ENCODE measurements at regions not wholly inside any gene's neighbourhood (a gene's known extent, or its start where the extent isn't known, plus 50 kb on each side); places are given as distances from the start of the nearest gene placed in this dataset.
"Not testable (repeated sequence)": the region's sequence is repeated elsewhere in the genome, so short reads cannot be mapped to it uniquely, and the experiment has no call there.

- no peaks in the 10 kb centered on the region for H3K36me3 ChIP-seq (ENCODE audit: control insufficient read depth in 4 of 4, insufficient read depth in 3 of 4, low read depth in 1 of 4, low read length in 3 of 4)
- TF ChIP-seq ZBTB33 (IDR thresholded peaks at IDR 0.05), result no peak
- TF ChIP-seq REST (IDR thresholded peaks at IDR 0.05), result no peak
- no peak for TF ChIP-seq JUND (IDR thresholded peaks at IDR 0.05)
- TF ChIP-seq HNF4A (conservative IDR thresholded peaks at IDR 0.05), result no peak
- TF ChIP-seq RXRA (IDR thresholded peaks at IDR 0.05), result no peak
- TF ChIP-seq MAX (IDR thresholded peaks at IDR 0.05), result no peak
- TF ChIP-seq HNF4G (IDR thresholded peaks at IDR 0.05), result no peak
- TF ChIP-seq EGR1 (IDR thresholded peaks at IDR 0.05; ENCODE audit: low read depth in 2 of 2), result no peak
- no peak for TF ChIP-seq SP1 (IDR thresholded peaks at IDR 0.05)
- no peak for TF ChIP-seq FOXA1 (IDR thresholded peaks at IDR 0.05)
- no peak overlapping the region for H3K9ac ChIP-seq (ENCODE audit: low read depth in 1 of 2, low read length in 2 of 2)
Observed at GRCh38 chr12:18828987-18829386, 91.1 kb downstream of the CAPZA3 start.

GRCh38 chr12:18832932-18833331, 95.0 kb downstream of the CAPZA3 start:
- H3K9me3 ChIP-seq (ENCODE audit: control insufficient read depth in 4 of 4, low read length in 3 of 4); H3K4me1 ChIP-seq (ENCODE audit: control insufficient read depth in 4 of 4, insufficient read depth in 4 of 4, low read length in 3 of 4); H3K36me3 ChIP-seq (ENCODE audit: control insufficient read depth in 4 of 4, insufficient read depth in 3 of 4, low read depth in 1 of 4, low read length in 3 of 4); H3K27me3 ChIP-seq (ENCODE audit: control insufficient read depth in 4 of 4, insufficient read depth in 4 of 4, low read length in 3 of 4); H3K27ac ChIP-seq (ENCODE audit: low read depth in 1 of 2, low read length in 2 of 2); H3K4me3 ChIP-seq (ENCODE audit: low read depth in 1 of 3, low read length in 3 of 3); H3K9ac ChIP-seq (ENCODE audit: low read depth in 1 of 2, low read length in 2 of 2); DNase-seq (ENCODE audit: low spot score): not testable (repeated sequence)
- 59% methylated on average over 2 of the region's 2 CpGs for WGBS

More at GRCh38 chr12:18828987-18829386, 91.1 kb downstream of the CAPZA3 start:
- no peaks in the 10 kb centered on the region for H3K4me1 ChIP-seq (ENCODE audit: control insufficient read depth in 4 of 4, insufficient read depth in 4 of 4, low read length in 3 of 4)
- no peak for DNase-seq (ENCODE audit: low spot score)
- no peaks in the 10 kb centered on the region for H3K27me3 ChIP-seq (ENCODE audit: control insufficient read depth in 4 of 4, insufficient read depth in 4 of 4, low read length in 3 of 4)
- H3K4me3 ChIP-seq (ENCODE audit: low read depth in 1 of 3, low read length in 3 of 3), result no peak overlapping the region
- H3K9me3 ChIP-seq (ENCODE audit: control insufficient read depth in 4 of 4, low read length in 3 of 4), result no peaks in the 10 kb centered on the region
- no peak overlapping the region for H3K27ac ChIP-seq (ENCODE audit: low read depth in 1 of 2, low read length in 2 of 2)

GRCh38 chr12:18837025-18837424, 99.1 kb downstream of the CAPZA3 start:
- no peak overlapping the region for H3K9ac ChIP-seq (ENCODE audit: low read depth in 1 of 2, low read length in 2 of 2)
- no peak overlapping the region for H3K4me3 ChIP-seq (ENCODE audit: low read depth in 1 of 3, low read length in 3 of 3)
- no peak overlapping the region for H3K27ac ChIP-seq (ENCODE audit: low read depth in 1 of 2, low read length in 2 of 2)
- 82% methylated on average over 4 of the region's 4 CpGs for WGBS
- no peaks in the 10 kb centered on the region for H3K36me3 ChIP-seq (ENCODE audit: control insufficient read depth in 4 of 4, insufficient read depth in 3 of 4, low read depth in 1 of 4, low read length in 3 of 4)
- H3K4me1 ChIP-seq (ENCODE audit: control insufficient read depth in 4 of 4, insufficient read depth in 4 of 4, low read length in 3 of 4), result no peaks in the 10 kb centered on the region
- no peaks in the 10 kb centered on the region for H3K9me3 ChIP-seq (ENCODE audit: control insufficient read depth in 4 of 4, low read length in 3 of 4)
- H3K27me3 ChIP-seq (ENCODE audit: control insufficient read depth in 4 of 4, insufficient read depth in 4 of 4, low read length in 3 of 4), result no peaks in the 10 kb centered on the region
- no peak for DNase-seq (ENCODE audit: low spot score)
- TF ChIP-seq EGR1 (IDR thresholded peaks at IDR 0.05; ENCODE audit: low read depth in 2 of 2) (no peak), RXRA (IDR thresholded peaks at IDR 0.05) (no peak), CTCF (IDR thresholded peaks at IDR 0.05; ENCODE audit: low read depth, low read length, missing input control) (no peak), FOXA2 (IDR thresholded peaks at IDR 0.05) (no peak), MAX (IDR thresholded peaks at IDR 0.05) (no peak), HNF4A (conservative IDR thresholded peaks at IDR 0.05) (no peak), REST (IDR thresholded peaks at IDR 0.05) (no peak), ZBTB33 (IDR thresholded peaks at IDR 0.05) (no peak), YY1 (IDR thresholded peaks at IDR 0.05) (no peak), GABPA (IDR thresholded peaks at IDR 0.05 in 1 of 2, conservative IDR thresholded peaks at IDR 0.05 in 1 of 2) (no peak)

All from liver (tissue), 8 donors.